PC-3 (cell line): ENCODE measurements at regions not wholly inside any gene's neighbourhood (a gene's known extent, or its start where the extent isn't known, plus 50 kb on each side); places are given as distances from the start of the nearest gene placed in this dataset.

Experiments used
- ATAC-seq: fragments of 200-7000 bp; cut with Tn5 transposase; 2 replicates; pipeline ENCODE4 v1.9.1; 2020; ENCODE audit warnings: mild to moderate bottlenecking, moderate library complexity
- BruUV-seq: library from RNA; stranded (reverse); fragments of 400-500 nt; replicated peaks from 2 replicates; lab custom pipeline; 2021; lab: Mats Ljungman, UMichigan
- CTCF ChIA-PET: fragments of 300-600 bp; sonication (Branson Sonifier 250); formaldehyde crosslinking; loops from one replicate; lab custom pipeline; 2022; ENCODE audit warnings: antibody characterized with exemption; lab: Charles Lee
- POLR2A ChIA-PET: fragments of 300-600 bp; sonication (Branson Sonifier 250); formaldehyde crosslinking; loops from one replicate; lab custom pipeline; 2022; ENCODE audit warnings: antibody characterized with exemption; ENCODE audit not compliant: unreplicated experiment; lab: Charles Lee
- DNase-seq: peaks from one replicate; pipeline ENCODE4 v3.0.0-alpha.2; 2015
- H2AFZ ChIP-seq: fragments of 300-600 bp; sonication (generic); 2 replicates; pipeline ENCODE4 v1.6.0; 2016; ENCODE audit warnings: antibody characterized with exemption, low read length
- H3F3A ChIP-seq: fragments of 300-600 bp; sonication (generic); one replicate; pipeline ENCODE4 v1.6.0; 2017; ENCODE audit warnings: antibody characterized with exemption, low read length, control low read depth, mild to moderate bottlenecking; ENCODE audit not compliant: unreplicated experiment
- H3K27ac ChIP-seq: fragments of 300-600 bp; sonication (generic); 2 replicates; pipeline ENCODE4 v1.5.1; 2016; ENCODE audit warnings: mild to moderate bottlenecking, low read length
- H3K27me3 ChIP-seq: fragments of 300-600 bp; sonication (generic); 2 replicates; pipeline ENCODE4 v1.6.1; 2016; ENCODE audit warnings: low read length, mixed read lengths
- H3K36me3 ChIP-seq: fragments of 300-600 bp; sonication (generic); 2 replicates; pipeline ENCODE4 v1.6.1; 2016; ENCODE audit warnings: low read depth, mixed run types, low read length, mixed read lengths
- H3K4me1 ChIP-seq: fragments of 300-600 bp; sonication (generic); 2 replicates; pipeline ENCODE4 v1.5.1; 2016; ENCODE audit warnings: low read length; ENCODE audit not compliant: insufficient read depth
- H3K4me2 ChIP-seq: fragments of 300-600 bp; sonication (generic); 2 replicates; pipeline ENCODE4 v1.6.0; 2016; ENCODE audit warnings: low read length
- H3K4me3 ChIP-seq: fragments of 300-600 bp; sonication (generic); 2 replicates; pipeline ENCODE4 v1.5.1; 2016; ENCODE audit warnings: mild to moderate bottlenecking, low read length, mixed read lengths
- H3K79me2 ChIP-seq: fragments of 300-600 bp; sonication (generic); 2 replicates; pipeline ENCODE4 v1.6.1; 2017; ENCODE audit warnings: low read length, mixed read lengths
- H3K9ac ChIP-seq: fragments of 300-600 bp; sonication (generic); 2 replicates; pipeline ENCODE4 v1.6.0; 2016; ENCODE audit warnings: mild to moderate bottlenecking, low read length
- H3K9me2 ChIP-seq: fragments of 300-600 bp; sonication (generic); replicated peaks from 2 replicates; pipeline ENCODE4 v1.6.1; 2016; ENCODE audit warnings: mixed run types, low read length, mixed read lengths
- H3K9me3 ChIP-seq: fragments of 300-600 bp; sonication (generic); 2 replicates; pipeline ENCODE4 v1.6.1; 2016; ENCODE audit warnings: low read length, mixed read lengths
- H4K20me1 ChIP-seq: fragments of 300-600 bp; sonication (generic); 2 replicates; pipeline ENCODE4 v1.6.1; 2016; ENCODE audit warnings: low read length, mixed read lengths
- CTCF ChIP-seq: fragments of 300-600 bp; sonication (generic); conservative IDR thresholded peaks from 2 replicates; pipeline ENCODE4 v1.5.1; 2017; ENCODE audit warnings: antibody characterized with exemption, low read depth, mild to moderate bottlenecking, low read length
- EZH2 ChIP-seq: fragments of 300-600 bp; sonication (generic); IDR thresholded peaks from one replicate; pipeline ENCODE4 v1.6.1; 2017; ENCODE audit warnings: antibody characterized with exemption, mild to moderate bottlenecking, low read length; ENCODE audit not compliant: unreplicated experiment
- EZH2phosphoT487 ChIP-seq: fragments of 300-600 bp; sonication (generic); IDR thresholded peaks from 2 replicates; pipeline ENCODE4 v1.6.1; 2018; ENCODE audit warnings: mild to moderate bottlenecking, antibody characterized with exemption, low read length, borderline replicate concordance
- intact Hi-C: fragments of 100-400 bp; cut with micrococcal nuclease; formaldehyde crosslinking; loops from 2 replicates; pipeline ENCODE4 v1.9.0; 2023

DNA sequence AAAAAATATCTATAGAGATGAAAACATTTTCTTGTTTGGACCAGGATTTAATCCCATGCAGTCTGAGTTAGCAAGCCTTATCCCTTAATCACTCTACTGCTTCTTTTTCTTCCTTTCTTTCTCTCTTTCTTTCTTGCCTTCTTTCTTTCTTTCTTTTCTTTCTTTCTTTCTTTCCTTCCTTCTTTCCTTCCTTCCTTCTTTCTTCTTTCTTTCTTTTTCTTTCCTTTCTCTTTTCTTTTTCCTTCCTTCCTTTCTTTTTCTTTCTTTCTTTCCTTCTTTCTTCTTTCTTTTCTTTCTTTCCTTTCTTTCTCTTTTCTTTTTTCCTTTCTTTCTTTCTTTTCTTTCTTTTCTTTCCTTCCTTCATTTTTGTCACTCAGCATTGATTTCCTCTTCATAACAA, 434.6 kb downstream of the FAT4 start:
- H3K79me2 ChIP-seq: no peaks in the 10 kb centered on the region
- no peak overlapping the region for H3K4me2 ChIP-seq
- no peak for ATAC-seq
- intact Hi-C loops: no loop called here
- no peaks in the 10 kb centered on the region for H3F3A ChIP-seq
- no peaks in the 10 kb centered on the region for H3K4me1 ChIP-seq
- CTCF ChIA-PET: no interaction called here
- no peaks in the 10 kb centered on the region for H3K27me3 ChIP-seq
- H4K20me1 ChIP-seq: no peaks in the 10 kb centered on the region
- BruUV-seq: no TSS peak
- POLR2A ChIA-PET: no interaction called here
- no peak overlapping the region for H3K9ac ChIP-seq
- H3K36me3 ChIP-seq: no peaks in the 10 kb centered on the region
- H3K4me3 ChIP-seq: no peak overlapping the region
- no peak overlapping the region for H3K27ac ChIP-seq
- H3K9me3 ChIP-seq: no peaks in the 10 kb centered on the region
- TF ChIP-seq CTCF (no peak), EZH2phosphoT487 (no peak), EZH2 (no peak)
- no peak overlapping the region for H2AFZ ChIP-seq
- H3K9me2 ChIP-seq: no peaks in the 10 kb centered on the region
- no peak for DNase-seq

GRCh38 chr4:125750399-125750798, 435.6 kb downstream of the FAT4 start:
- no peak for DNase-seq
- CTCF ChIA-PET: no interaction called here
- ATAC-seq: peak; percentile 56
- TF ChIP-seq EZH2 (no peak), EZH2phosphoT487 (no peak), CTCF (no peak)
- Histone ChIP-seq H3K9ac (no peak overlapping the region), H3K4me3 (no peak overlapping the region), H3K9me2 (no peaks in the 10 kb centered on the region), H3F3A (no peaks in the 10 kb centered on the region), H3K4me2 (no peak overlapping the region), H4K20me1 (no peaks in the 10 kb centered on the region), H3K79me2 (no peaks in the 10 kb centered on the region), H3K36me3 (no peaks in the 10 kb centered on the region), H3K27me3 (no peaks in the 10 kb centered on the region), H3K27ac (no peak overlapping the region), H2AFZ (no peak overlapping the region), H3K9me3 (no peaks in the 10 kb centered on the region), H3K4me1 (no peaks in the 10 kb centered on the region)
- BruUV-seq: no TSS peak
- POLR2A ChIA-PET: interaction anchor here (1.1 kb wide), 1 partner anchor 441 kb away, joined by 3 read pairs; no protein-coding TSS in a partner anchor
- intact Hi-C loops: no loop called here

DNA sequence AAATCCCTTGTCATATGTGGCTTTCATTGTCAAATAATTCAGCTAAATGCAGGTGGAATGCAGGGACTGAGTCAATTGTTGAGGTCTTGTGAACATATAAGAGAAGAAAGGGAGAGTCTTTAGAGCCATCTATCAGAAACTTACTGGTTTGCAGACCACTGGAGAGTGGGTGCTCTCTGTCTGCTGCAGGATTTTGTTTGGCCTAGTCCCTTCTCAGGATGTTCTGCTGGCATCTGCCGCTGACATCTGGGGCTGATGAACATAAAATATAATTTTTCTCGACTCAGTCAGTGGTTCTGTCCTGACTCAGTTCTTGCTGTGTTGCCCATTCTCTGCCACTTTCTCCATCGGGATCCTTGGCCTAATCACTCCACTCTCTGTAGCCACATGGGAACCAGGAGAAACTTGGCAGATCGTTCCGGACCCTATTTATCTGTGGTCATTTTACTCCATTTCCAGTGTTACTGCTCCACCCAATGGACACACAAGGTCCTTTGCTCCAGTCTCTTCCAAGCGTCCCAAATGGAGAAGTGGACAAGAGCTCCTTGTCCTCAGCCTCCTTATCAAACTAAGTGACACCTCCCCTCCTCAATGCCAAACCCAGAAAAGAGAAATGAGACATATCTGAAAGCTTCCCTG, 436.2 kb downstream of the FAT4 start:
- ChIA-PET CTCF (interaction anchor here (0.9 to 1.0 kb wide), 2 partner anchors 436 to 438 kb away, joined by 3 to 10 read pairs; no protein-coding TSS in a partner anchor), POLR2A (interaction anchor here (1.1 kb wide), 1 partner anchor 441 kb away, joined by 3 read pairs; no protein-coding TSS in a partner anchor)
- H3K9me3 ChIP-seq: no peaks in the 10 kb centered on the region
- no peaks in the 10 kb centered on the region for H3K4me1 ChIP-seq
- H3K36me3 ChIP-seq: no peaks in the 10 kb centered on the region
- H2AFZ ChIP-seq: peak overlapping the region; percentile 32; the same call in 1 of the 2 replicates
- H3K9ac ChIP-seq: no peak overlapping the region
- H3F3A ChIP-seq: no peaks in the 10 kb centered on the region
- no peak overlapping the region for H3K4me2 ChIP-seq
- ATAC-seq (peak; percentile 83), DNase-seq (peak; percentile 62)
- no TSS peak for BruUV-seq
- no peaks in the 10 kb centered on the region for H3K27me3 ChIP-seq
- H3K4me3 ChIP-seq: no peak overlapping the region
- no peaks in the 10 kb centered on the region for H3K9me2 ChIP-seq
- H4K20me1 ChIP-seq: no peaks in the 10 kb centered on the region
- H3K27ac ChIP-seq: no peak overlapping the region
- H3K79me2 ChIP-seq: no peaks in the 10 kb centered on the region
- TF ChIP-seq EZH2 (no peak), EZH2phosphoT487 (no peak), CTCF (peak; percentile 64)
- intact Hi-C loops: loop anchor here (1.0 kb wide), 1 partner anchor 438 kb away; no protein-coding TSS in a partner anchor
